ENCODE measurements at regions not wholly inside any gene's neighbourhood (a gene's known extent, or its start where the extent isn't known, plus 50 kb on each side); places are given as distances from the start of the nearest gene placed in this dataset.

- H4K20me1 ChIP-seq (replicated peaks; ENCODE audit: control insufficient read depth, extremely low read depth, insufficient read depth, low read length), result no peaks in the 10 kb centered on the region
- POLR2A ChIA-PET, result no interaction called here
- H3K36me3 ChIP-seq (ENCODE audit: control insufficient read depth in 2 of 2, extremely low read depth in 1 of 2, insufficient read depth in 2 of 2, low read length in 2 of 2), result no peaks in the 10 kb centered on the region
- peaks cover 3% of the 10 kb centered on the region for H3K9me3 ChIP-seq (replicated peaks; ENCODE audit: control insufficient read depth, insufficient read depth, low read length)
- no peak overlapping the region for H3K9ac ChIP-seq (replicated peaks; ENCODE audit: extremely low read depth, insufficient read depth, low read length)
- no TSS peak for BruUV-seq (replicated peaks)
- CTCF ChIA-PET, result no interaction called here
- H3K4me2 ChIP-seq (ENCODE audit: insufficient read depth, low read length), result no peak overlapping the region
- no peak for DNase-seq (ENCODE audit: low read depth, low spot score)
- intact Hi-C loops (cut with micrococcal nuclease) (no loop called here), dilution Hi-C loops (cut with MboI; ENCODE audit: extremely low pct_ligation_motif_present, low sequenced_read_pairs) (no loop called here)
- H3K4me3 ChIP-seq (replicated peaks in 1 of 3; ENCODE audit: insufficient read depth in 1 of 3, low read depth in 1 of 3, low read length in 3 of 3), result no peak overlapping the region
- H3K27ac ChIP-seq (ENCODE audit: insufficient read depth, low read depth, low read length), result no peak overlapping the region
- no peaks in the 10 kb centered on the region for H3K79me2 ChIP-seq (ENCODE audit: control insufficient read depth, insufficient read depth, low read length)
- H3K4me1 ChIP-seq (ENCODE audit: control insufficient read depth, extremely low read depth, insufficient read depth, low read length), result no peaks in the 10 kb centered on the region
- FAIRE-seq, result no peak
- H3K9me1 ChIP-seq (replicated peaks; ENCODE audit: control insufficient read depth, extremely low read depth, insufficient read depth, low read length), result no peaks in the 10 kb centered on the region
- no peak overlapping the region for H2AFZ ChIP-seq (ENCODE audit: low read depth, low read length)
- no peaks in the 10 kb centered on the region for H3K27me3 ChIP-seq (ENCODE audit: control insufficient read depth in 2 of 2, insufficient read depth in 2 of 2, low read length in 2 of 2)
- TF ChIP-seq MYC (IDR thresholded peaks at IDR 0.05; ENCODE audit: low read depth, low read length), result no peak
- TF ChIP-seq JUN (IDR thresholded peaks at IDR 0.05; ENCODE audit: borderline replicate concordance, insufficient read depth, insufficient read length, low read depth), result no peak
- TF ChIP-seq POLR2A (IDR thresholded peaks at IDR 0.05; ENCODE audit: low read depth, low read length), result no peak
- no peak for TF ChIP-seq CTCF (IDR thresholded peaks at IDR 0.05; ENCODE audit: extremely low read depth in 1 of 2, insufficient read depth in 1 of 2, low read depth in 1 of 2, low read length in 2 of 2)
- no peak for TF ChIP-seq POLR2AphosphoS5 (IDR thresholded peaks at IDR 0.05; ENCODE audit: insufficient read depth, low read depth, low read length)
- TF ChIP-seq EZH2 (IDR thresholded peaks at IDR 0.05; ENCODE audit: borderline replicate concordance, low read depth, low read length, severe bottlenecking), result no peak
- no peak for TF ChIP-seq MAX (IDR thresholded peaks at IDR 0.05; ENCODE audit: insufficient read depth, insufficient read length)
- TF ChIP-seq GATA2 (IDR thresholded peaks at IDR 0.05; ENCODE audit: insufficient read depth, insufficient read length, low read depth, low read length), result no peak
- no peak for TF ChIP-seq FOS (IDR thresholded peaks at IDR 0.05; ENCODE audit: borderline replicate concordance, insufficient read depth, low read length)
Measured at GRCh38 chr5:2579126-2579525, 172.4 kb downstream of the IRX2 start.

Data from endothelial cell of umbilical vein (primary cell).